NCI-H2107 treated with DMSO at 0.1 percent for 48 hours (cell line): ENCODE measurements at regions not wholly inside any gene's neighbourhood (a gene's known extent, or its start where the extent isn't known, plus 50 kb on each side); places are given as distances from the start of the nearest gene placed in this dataset.
A peak's percentile ranks its signal among the peaks of the same experiment; 100 is the strongest.

ENCODE experiments used
- DNase-seq: peaks from one replicate; lab custom pipeline; 2025; ENCODE audit not compliant: unreplicated experiment; lab: John Stamatoyannopoulos, UW

GRCh38 chr14:25551674-25552073 lies 501.7 kb upstream of the STXBP6 start:
- DNase-seq: no peak

GRCh38 chr14:25546826-25547225 lies 496.9 kb upstream of the STXBP6 start:
- DNase-seq: no peak

- peak; percentile 6 for DNase-seq
Measured at GRCh38 chr14:25537846-25538455, 488.0 kb upstream of the STXBP6 start.

- no peak for DNase-seq
Measured at GRCh38 chr14:25526290-25526689, 476.3 kb upstream of the STXBP6 start.

GRCh38 chr14:25522926-25523325 lies 473.0 kb upstream of the STXBP6 start:
- no peak for DNase-seq

GRCh38 chr14:25522116-25522515 lies 472.2 kb upstream of the STXBP6 start:
- DNase-seq: no peak

GRCh38 chr14:25521616-25522015 lies 471.7 kb upstream of the STXBP6 start:
- DNase-seq: no peak

- DNase-seq: no peak
Measured at GRCh38 chr14:25520821-25521220, 470.9 kb upstream of the STXBP6 start.

GRCh38 chr14:25518364-25518763 lies 468.4 kb upstream of the STXBP6 start:
- DNase-seq: no peak

GRCh38 chr14:25516838-25517237 lies 466.9 kb upstream of the STXBP6 start:
- DNase-seq: no peak

- DNase-seq: no peak
Measured at GRCh38 chr14:25508845-25509244, 458.9 kb upstream of the STXBP6 start.

- no peak for DNase-seq
Measured at GRCh38 chr14:25501749-25502148, 451.8 kb upstream of the STXBP6 start.

GRCh38 chr14:25488961-25489360 lies 439.0 kb upstream of the STXBP6 start:
- DNase-seq: no peak

- DNase-seq: no peak
Measured at GRCh38 chr14:25485381-25485780, 435.4 kb upstream of the STXBP6 start.

- no peak for DNase-seq
Measured at GRCh38 chr14:25484906-25485305, 435.0 kb upstream of the STXBP6 start.

- DNase-seq: no peak
Measured at GRCh38 chr14:25484235-25484634, 434.3 kb upstream of the STXBP6 start.

- no peak for DNase-seq
Measured at GRCh38 chr14:25477316-25478098, 427.6 kb upstream of the STXBP6 start.

GRCh38 chr14:25472700-25473099 lies 422.8 kb upstream of the STXBP6 start:
- DNase-seq: no peak

GRCh38 chr14:25464772-25465171 lies 414.8 kb upstream of the STXBP6 start:
- DNase-seq: no peak

GRCh38 chr14:25464078-25464477 lies 414.1 kb upstream of the STXBP6 start:
- DNase-seq: no peak

- no peak for DNase-seq
Measured at GRCh38 chr14:25463480-25463879, 413.5 kb upstream of the STXBP6 start.

- no peak for DNase-seq
Measured at GRCh38 chr14:25461780-25462179, 411.8 kb upstream of the STXBP6 start.

- no peak for DNase-seq
Measured at GRCh38 chr14:25444381-25444780, 394.4 kb upstream of the STXBP6 start.
